ENCODE measurements at regions not wholly inside any gene's neighbourhood (a gene's known extent, or its start where the extent isn't known, plus 50 kb on each side); places are given as distances from the start of the nearest gene placed in this dataset.

GRCh38 chr4:79650794-79651431 is 242.9 kb upstream of the GK2 start:
- POLR2A ChIA-PET (ENCODE audit: low non-redundant PET), result no interaction called here

GRCh38 chr4:79650217-79650616 is 242.2 kb upstream of the GK2 start:
- Histone ChIP-seq H3K27me3 (replicated peaks; ENCODE audit: insufficient read depth, low read depth, low read length, poor library complexity) (no peaks in the 10 kb centered on the region), H3K9me3 (ENCODE audit: low read depth, low read length, poor library complexity, severe bottlenecking) (no peaks in the 10 kb centered on the region), H3K4me3 (ENCODE audit: low read depth, low read length, poor library complexity, severe bottlenecking) (no peak overlapping the region), H3K36me3 (ENCODE audit: insufficient read depth, low read length, poor library complexity, severe bottlenecking) (no peaks in the 10 kb centered on the region), H3K27ac (ENCODE audit: low read depth, low read length, poor library complexity, severe bottlenecking) (peak overlapping the region; percentile 41), H3K4me1 (ENCODE audit: insufficient read depth, low read length, poor library complexity, severe bottlenecking) (peaks cover 21% of the 10 kb centered on the region)
- CTCF ChIA-PET, result no interaction called here
- no TSS peak for BruUV-seq (replicated peaks)
- intact Hi-C loops (cut with micrococcal nuclease; ENCODE audit: unreplicated experiment), result no loop called here
- no peak for TF ChIP-seq EZH2 (IDR thresholded peaks at IDR 0.05; ENCODE audit: borderline replicate concordance, low read depth, low read length, poor library complexity, severe bottlenecking)
- no peak for TF ChIP-seq CTCF (conservative IDR thresholded peaks at IDR 0.05; ENCODE audit: low read depth, low read length)
- DNase-seq (ENCODE audit: low spot score), result peak; percentile 57
- POLR2A ChIA-PET (ENCODE audit: low non-redundant PET), result no interaction called here

More at GRCh38 chr4:79650794-79651431, 242.9 kb upstream of the GK2 start:
- CTCF ChIA-PET, result no interaction called here
- Histone ChIP-seq H3K4me1 (ENCODE audit: insufficient read depth, low read length, poor library complexity, severe bottlenecking) (peaks cover 21% of the 10 kb centered on the region), H3K36me3 (ENCODE audit: insufficient read depth, low read length, poor library complexity, severe bottlenecking) (no peaks in the 10 kb centered on the region), H3K9me3 (ENCODE audit: low read depth, low read length, poor library complexity, severe bottlenecking) (no peaks in the 10 kb centered on the region), H3K27ac (ENCODE audit: low read depth, low read length, poor library complexity, severe bottlenecking) (peak overlapping the region; percentile 41), H3K4me3 (ENCODE audit: low read depth, low read length, poor library complexity, severe bottlenecking) (no peak overlapping the region), H3K27me3 (replicated peaks; ENCODE audit: insufficient read depth, low read depth, low read length, poor library complexity) (no peaks in the 10 kb centered on the region)
- no TSS peak for BruUV-seq (replicated peaks)
- intact Hi-C loops (cut with micrococcal nuclease; ENCODE audit: unreplicated experiment), result no loop called here
- DNase-seq (ENCODE audit: low spot score), result peak; percentile 89
- TF ChIP-seq CTCF (conservative IDR thresholded peaks at IDR 0.05; ENCODE audit: low read depth, low read length) (no peak), EZH2 (IDR thresholded peaks at IDR 0.05; ENCODE audit: borderline replicate concordance, low read depth, low read length, poor library complexity, severe bottlenecking) (no peak)

GRCh38 chr4:79645942-79646341 is 237.9 kb upstream of the GK2 start:
- DNase-seq (ENCODE audit: low spot score), result no peak
- no peak overlapping the region for H3K4me3 ChIP-seq (ENCODE audit: low read depth, low read length, poor library complexity, severe bottlenecking)
- no TSS peak for BruUV-seq (replicated peaks)
- H3K9me3 ChIP-seq (ENCODE audit: low read depth, low read length, poor library complexity, severe bottlenecking), result no peaks in the 10 kb centered on the region
- no peak overlapping the region for H3K27ac ChIP-seq (ENCODE audit: low read depth, low read length, poor library complexity, severe bottlenecking)
- POLR2A ChIA-PET (ENCODE audit: low non-redundant PET), result no interaction called here
- CTCF ChIA-PET, result no interaction called here
- peaks cover 10% of the 10 kb centered on the region for H3K4me1 ChIP-seq (ENCODE audit: insufficient read depth, low read length, poor library complexity, severe bottlenecking)
- H3K36me3 ChIP-seq (ENCODE audit: insufficient read depth, low read length, poor library complexity, severe bottlenecking), result no peaks in the 10 kb centered on the region
- TF ChIP-seq CTCF (conservative IDR thresholded peaks at IDR 0.05; ENCODE audit: low read depth, low read length) (no peak), EZH2 (IDR thresholded peaks at IDR 0.05; ENCODE audit: borderline replicate concordance, low read depth, low read length, poor library complexity, severe bottlenecking) (no peak)
- H3K27me3 ChIP-seq (replicated peaks; ENCODE audit: insufficient read depth, low read depth, low read length, poor library complexity), result no peaks in the 10 kb centered on the region
- intact Hi-C loops (cut with micrococcal nuclease; ENCODE audit: unreplicated experiment), result no loop called here

Data from A673 (cell line).